Endothelial cell of umbilical vein (primary cell): ENCODE measurements at regions not wholly inside any gene's neighbourhood (a gene's known extent, or its start where the extent isn't known, plus 50 kb on each side); places are given as distances from the start of the nearest gene placed in this dataset.

Experiments
- BruUV-seq: library from RNA; stranded (reverse); fragments of 400-500 nt; replicated peaks from 2 replicates; lab custom pipeline; 2021; lab: Mats Ljungman, UMichigan
- CTCF ChIA-PET: fragments of 300-600, 350-600 bp; sonication (Branson Sonifier 250); formaldehyde crosslinking; loops from one replicate; lab custom pipeline; 2021; ENCODE audit warnings: antibody characterized with exemption, inconsistent platforms; lab: Charles Lee
- POLR2A ChIA-PET: fragments of 300-600, 350-600 bp; sonication (Branson Sonifier 250); formaldehyde crosslinking; loops from one replicate; lab custom pipeline; 2021; ENCODE audit warnings: antibody characterized with exemption, inconsistent platforms; lab: Charles Lee
- DNase-seq: peaks from one replicate; pipeline ENCODE4 v3.0.0-alpha.2; 2011; ENCODE audit warnings: low read depth, low spot score
- FAIRE-seq: peaks from 2 replicates; lab custom pipeline; 2011; peaks lifted over from hg19 to GRCh38; lab: Jason Lieb, UNC
- H2AFZ ChIP-seq: 2 replicates; pipeline ENCODE4 v1.6.0; 2012; ENCODE audit warnings: low read depth, low read length, control low read depth, inconsistent platforms
- H3K27ac ChIP-seq: 2 replicates; pipeline ENCODE4 v1.5.1; 2011; ENCODE audit warnings: low read depth, mild to moderate bottlenecking, control low read depth, low read length, moderate library complexity; ENCODE audit not compliant: insufficient read depth
- H3K27me3 ChIP-seq, 2 experiments: 2 replicates each; pipeline versions ENCODE4 v1.6.0 to v1.6.1; 2011; ENCODE audit warnings: low read length in 2 of 2, mixed read lengths in 1 of 2; ENCODE audit not compliant: control insufficient read depth in 2 of 2, insufficient read depth in 2 of 2
- H3K36me3 ChIP-seq, 2 experiments: 2 replicates in 1 of 2; 3 replicates in 1 of 2; pipeline ENCODE4 v1.5.1; 2011; ENCODE audit warnings: low read length in 2 of 2, mild to moderate bottlenecking in 1 of 2, moderate library complexity in 1 of 2; ENCODE audit not compliant: control insufficient read depth in 2 of 2, insufficient read depth in 2 of 2; ENCODE audit errors: extremely low read depth in 1 of 2
- H3K4me1 ChIP-seq: 3 replicates; pipeline ENCODE4 v1.5.1; 2011; ENCODE audit warnings: mild to moderate bottlenecking, low read length; ENCODE audit not compliant: control insufficient read depth, insufficient read depth; ENCODE audit errors: extremely low read depth
- H3K4me2 ChIP-seq: 2 replicates; pipeline ENCODE4 v1.6.1; 2011; ENCODE audit warnings: low read length, control low read depth, mixed read lengths; ENCODE audit not compliant: insufficient read depth
- H3K4me3 ChIP-seq, 3 experiments: fragments of 200-600 bp in 1 of 3; sonication (generic), shearing (Covaris generic) in 1 of 3; replicated peaks in 1 of 3; 2 replicates each; pipeline ENCODE4 v1.5.1; 2011 to 2016; ENCODE audit warnings: control low read depth in 3 of 3, low read length in 3 of 3, mild to moderate bottlenecking in 2 of 3, inconsistent platforms in 1 of 3, low read depth in 1 of 3, moderate library complexity in 1 of 3; ENCODE audit not compliant: insufficient read depth in 1 of 3
- H3K79me2 ChIP-seq: 2 replicates; pipeline ENCODE4 v1.6.0; 2012; ENCODE audit warnings: low read length, inconsistent platforms; ENCODE audit not compliant: control insufficient read depth, insufficient read depth
- H3K9ac ChIP-seq: replicated peaks from 2 replicates; pipeline ENCODE3; 2011; ENCODE audit warnings: low read length, control low read depth; ENCODE audit not compliant: insufficient read depth; ENCODE audit errors: extremely low read depth
- H3K9me1 ChIP-seq: replicated peaks from 3 replicates; pipeline ENCODE4 v1.6.0; 2011; ENCODE audit warnings: mild to moderate bottlenecking, low read length; ENCODE audit not compliant: control insufficient read depth, insufficient read depth; ENCODE audit errors: extremely low read depth
- H3K9me3 ChIP-seq: replicated peaks from 2 replicates; pipeline ENCODE4 v1.5.1; 2012; ENCODE audit warnings: low read length, inconsistent platforms; ENCODE audit not compliant: control insufficient read depth, insufficient read depth
- H4K20me1 ChIP-seq: replicated peaks from 2 replicates; pipeline ENCODE3; 2011; ENCODE audit warnings: mild to moderate bottlenecking, low read length; ENCODE audit not compliant: control insufficient read depth, insufficient read depth; ENCODE audit errors: extremely low read depth
- GATA2 ChIP-seq: IDR thresholded peaks from 2 replicates; pipeline ENCODE4 v1.7.0; 2011; ENCODE audit warnings: low read depth, mild to moderate bottlenecking, moderate library complexity, mixed read lengths, low read length; ENCODE audit not compliant: insufficient read length, insufficient read depth
- MAX ChIP-seq: IDR thresholded peaks from 2 replicates; pipeline ENCODE4 v1.6.1; 2011; ENCODE audit not compliant: insufficient read depth, insufficient read length
- POLR2A ChIP-seq: IDR thresholded peaks from 2 replicates; pipeline ENCODE4 v1.6.1; 2012; ENCODE audit warnings: low read depth, mild to moderate bottlenecking, control low read depth, low read length
- dilution Hi-C: fragments of 300-500 bp; cut with MboI; formaldehyde crosslinking; loops from one replicate; pipeline ENCODE4 v1.15.0; 2019; ENCODE audit warnings: low sequenced_read_pairs; ENCODE audit not compliant: extremely low pct_ligation_motif_present
- intact Hi-C: fragments of 100-400 bp; cut with micrococcal nuclease; formaldehyde crosslinking; loops from one replicate; pipeline ENCODE4 v1.10.0; 2022
- TF ChIP-seq, protein P1 (sequence below), 2 donors: IDR thresholded peaks; 1 replicate in 1 of 2; 2 replicates in 1 of 2; pipeline ENCODE4 v1.5.1; 2011; ENCODE audit warnings: low read length in 2 of 2, mild to moderate bottlenecking in 2 of 2, moderate library complexity in 2 of 2, control low read depth in 1 of 2, inconsistent platforms in 1 of 2, low read depth in 1 of 2; ENCODE audit not compliant: insufficient read depth in 1 of 2; ENCODE audit errors: extremely low read depth in 1 of 2

DNA sequence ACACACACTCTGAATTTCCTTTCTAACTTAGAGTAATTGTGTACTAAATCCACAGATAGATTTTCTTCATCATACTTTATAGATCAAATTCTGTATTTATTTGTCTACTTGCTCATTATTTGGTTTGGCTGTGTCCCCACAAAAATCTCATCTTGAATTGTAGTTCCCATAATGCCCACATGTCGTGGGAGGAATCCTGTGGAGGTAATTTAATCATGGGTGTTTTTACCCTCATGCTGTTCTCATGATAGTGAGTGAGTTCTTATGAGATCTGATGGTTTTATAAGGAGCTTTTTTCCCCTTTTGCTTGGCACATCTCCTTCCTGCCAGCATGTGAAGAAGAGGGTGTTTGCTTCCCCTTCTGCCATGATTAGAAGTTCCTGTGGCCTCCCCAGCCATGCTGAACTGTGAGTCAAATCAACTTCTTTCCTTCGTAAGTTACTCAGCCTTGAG is 198.3 kb upstream of the TGFBR2 start:
- intact Hi-C loops (no loop called here), dilution Hi-C loops (no loop called here)
- H4K20me1 ChIP-seq, result no peaks in the 10 kb centered on the region
- H3K36me3 ChIP-seq, result no peaks in the 10 kb centered on the region
- H3K9ac ChIP-seq, result no peak overlapping the region
- no peak overlapping the region for H3K4me3 ChIP-seq
- H3K9me3 ChIP-seq, result no peaks in the 10 kb centered on the region
- no TSS peak for BruUV-seq
- H3K4me1 ChIP-seq, result no peaks in the 10 kb centered on the region
- ChIA-PET POLR2A (no interaction called here), CTCF (no interaction called here)
- TF ChIP-seq, protein P1, sequence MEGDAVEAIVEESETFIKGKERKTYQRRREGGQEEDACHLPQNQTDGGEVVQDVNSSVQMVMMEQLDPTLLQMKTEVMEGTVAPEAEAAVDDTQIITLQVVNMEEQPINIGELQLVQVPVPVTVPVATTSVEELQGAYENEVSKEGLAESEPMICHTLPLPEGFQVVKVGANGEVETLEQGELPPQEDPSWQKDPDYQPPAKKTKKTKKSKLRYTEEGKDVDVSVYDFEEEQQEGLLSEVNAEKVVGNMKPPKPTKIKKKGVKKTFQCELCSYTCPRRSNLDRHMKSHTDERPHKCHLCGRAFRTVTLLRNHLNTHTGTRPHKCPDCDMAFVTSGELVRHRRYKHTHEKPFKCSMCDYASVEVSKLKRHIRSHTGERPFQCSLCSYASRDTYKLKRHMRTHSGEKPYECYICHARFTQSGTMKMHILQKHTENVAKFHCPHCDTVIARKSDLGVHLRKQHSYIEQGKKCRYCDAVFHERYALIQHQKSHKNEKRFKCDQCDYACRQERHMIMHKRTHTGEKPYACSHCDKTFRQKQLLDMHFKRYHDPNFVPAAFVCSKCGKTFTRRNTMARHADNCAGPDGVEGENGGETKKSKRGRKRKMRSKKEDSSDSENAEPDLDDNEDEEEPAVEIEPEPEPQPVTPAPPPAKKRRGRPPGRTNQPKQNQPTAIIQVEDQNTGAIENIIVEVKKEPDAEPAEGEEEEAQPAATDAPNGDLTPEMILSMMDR (IDR thresholded peaks at IDR 0.05; ENCODE audit: extremely low read depth in 1 of 2, insufficient read depth in 1 of 2, low read depth in 1 of 2, low read length in 2 of 2), result no peak
- no peak for TF ChIP-seq MAX
- DNase-seq (peak; percentile 12), FAIRE-seq (no peak)
- no peak overlapping the region for H2AFZ ChIP-seq
- H3K27ac ChIP-seq, result no peak overlapping the region
- no peaks in the 10 kb centered on the region for H3K9me1 ChIP-seq
- no peaks in the 10 kb centered on the region for H3K79me2 ChIP-seq
- H3K4me2 ChIP-seq, result no peak overlapping the region
- no peaks in the 10 kb centered on the region for H3K27me3 ChIP-seq

- no peaks in the 10 kb centered on the region for H4K20me1 ChIP-seq
- H3K27me3 ChIP-seq, result no peaks in the 10 kb centered on the region
- intact Hi-C loops (no loop called here), dilution Hi-C loops (no loop called here)
- FAIRE-seq (no peak), DNase-seq (no peak)
- H3K79me2 ChIP-seq, result no peaks in the 10 kb centered on the region
- no peaks in the 10 kb centered on the region for H3K9me1 ChIP-seq
- H3K4me1 ChIP-seq, result no peaks in the 10 kb centered on the region
- no peak overlapping the region for H3K27ac ChIP-seq
- no peak overlapping the region for H3K4me3 ChIP-seq
- POLR2A ChIA-PET, result no interaction called here
- CTCF ChIA-PET, result no interaction called here
- H3K36me3 ChIP-seq, result no peaks in the 10 kb centered on the region
- H3K9ac ChIP-seq, result no peak overlapping the region
- H3K4me2 ChIP-seq, result no peak overlapping the region
- TF ChIP-seq GATA2 (peak; percentile 15), POLR2A (no peak)
- no TSS peak for BruUV-seq
- no peaks in the 10 kb centered on the region for H3K9me3 ChIP-seq
- H2AFZ ChIP-seq, result no peak overlapping the region
Observed at GRCh38 chr3:30418443-30418842, 188.0 kb upstream of the TGFBR2 start.
